ENCODE measurements at regions not wholly inside any gene's neighbourhood (a gene's known extent, or its start where the extent isn't known, plus 50 kb on each side); places are given as distances from the start of the nearest gene placed in this dataset.
A peak's percentile ranks its signal among the peaks of the same experiment; 100 is the strongest.

DNA sequence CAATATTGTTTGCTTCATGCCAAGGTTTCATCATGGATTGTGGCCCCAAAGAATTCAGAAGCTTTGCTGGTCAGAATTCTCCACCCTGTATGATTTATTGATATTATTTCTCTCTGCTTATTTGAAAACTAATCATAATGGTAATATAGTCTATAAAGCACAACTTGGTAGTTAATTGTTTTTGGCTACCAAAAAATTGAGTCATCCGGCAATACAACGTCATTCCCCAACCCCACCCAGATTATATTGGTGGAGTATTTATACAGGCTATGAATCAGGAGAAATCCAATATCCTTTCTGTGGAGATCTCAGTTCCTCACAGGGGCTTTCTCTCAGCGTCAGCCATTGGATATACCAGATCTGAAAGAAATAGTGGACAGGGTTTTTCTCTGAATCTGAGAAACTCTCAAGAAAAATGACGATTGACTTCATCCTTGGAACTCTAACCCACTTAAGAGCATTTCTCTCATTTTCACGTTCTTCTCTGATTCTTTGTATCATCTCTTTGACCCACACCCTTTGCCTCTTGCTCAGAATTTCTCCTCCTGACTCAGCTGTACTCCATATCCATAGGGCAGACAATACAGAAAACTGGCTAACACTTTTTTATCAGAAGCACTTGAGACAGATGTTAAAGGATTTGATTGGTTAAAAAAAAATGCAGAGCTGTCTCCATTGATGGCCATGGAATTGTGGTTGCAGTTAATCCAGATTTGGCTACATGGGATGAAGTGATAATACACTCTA is 1055.8 kb upstream of the CADM2 start:
- DNase-seq = no peak

DNA sequence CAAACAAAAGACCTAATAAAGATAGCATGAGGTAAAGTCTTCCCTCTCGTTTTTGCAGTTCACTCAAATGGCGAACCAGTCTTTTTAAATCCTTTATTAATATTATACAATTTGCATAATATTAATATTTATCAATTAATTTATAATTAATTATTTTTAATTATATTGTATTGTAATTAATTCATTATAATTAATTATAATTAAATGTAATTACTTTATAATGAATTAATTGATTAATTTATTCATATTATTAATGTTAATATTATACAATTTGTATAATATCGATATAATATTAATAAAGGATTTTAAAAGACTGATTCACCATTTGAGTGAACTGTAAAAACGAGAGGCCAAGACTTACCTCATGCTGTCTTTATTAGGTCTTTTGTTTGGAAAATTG is 1045.4 kb upstream of the CADM2 start:
- no peak for DNase-seq

- no peak for DNase-seq
Observed at GRCh38 chr3:83926291-83926690, 1032.5 kb upstream of the CADM2 start.

DNA sequence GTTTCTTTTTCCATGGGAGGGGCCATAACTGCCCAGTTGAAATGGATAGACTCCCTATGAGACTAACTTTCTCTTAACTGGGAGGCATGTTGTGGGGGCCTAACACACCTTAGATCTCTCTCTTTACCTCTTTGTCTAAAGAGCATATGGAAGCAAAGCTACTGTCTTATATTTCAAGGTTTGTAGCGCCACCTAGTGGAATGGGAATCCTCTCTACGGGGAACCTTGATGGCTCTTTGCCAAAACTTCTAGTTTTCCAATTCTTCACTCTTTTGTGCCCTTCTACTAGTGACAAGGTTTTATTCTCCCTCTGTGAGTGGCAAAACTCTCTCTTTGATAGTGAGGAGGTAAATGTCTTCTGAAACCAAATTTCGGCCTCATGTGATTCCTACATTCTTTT is 1030.4 kb upstream of the CADM2 start:
- DNase-seq = no peak

DNA sequence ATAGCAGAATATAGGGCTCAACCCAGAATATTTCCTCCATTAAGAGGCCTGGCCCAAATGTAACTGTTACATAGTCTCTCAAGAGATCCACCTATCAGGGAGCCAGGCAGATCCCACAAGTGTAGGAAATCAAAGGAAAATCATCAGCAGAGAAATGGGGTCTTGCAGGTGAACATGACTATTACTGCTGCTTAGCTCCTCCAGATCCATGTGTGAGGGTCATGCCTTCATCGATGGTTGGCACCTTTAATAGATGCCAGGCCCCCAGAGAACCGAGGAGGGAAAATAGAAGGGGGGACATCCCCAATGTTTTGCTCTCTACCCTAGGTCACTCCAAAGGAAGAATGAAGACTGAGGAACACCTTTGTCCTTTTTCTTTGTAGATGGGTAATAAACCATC is 1029.9 kb upstream of the CADM2 start:
- no peak for DNase-seq

DNA sequence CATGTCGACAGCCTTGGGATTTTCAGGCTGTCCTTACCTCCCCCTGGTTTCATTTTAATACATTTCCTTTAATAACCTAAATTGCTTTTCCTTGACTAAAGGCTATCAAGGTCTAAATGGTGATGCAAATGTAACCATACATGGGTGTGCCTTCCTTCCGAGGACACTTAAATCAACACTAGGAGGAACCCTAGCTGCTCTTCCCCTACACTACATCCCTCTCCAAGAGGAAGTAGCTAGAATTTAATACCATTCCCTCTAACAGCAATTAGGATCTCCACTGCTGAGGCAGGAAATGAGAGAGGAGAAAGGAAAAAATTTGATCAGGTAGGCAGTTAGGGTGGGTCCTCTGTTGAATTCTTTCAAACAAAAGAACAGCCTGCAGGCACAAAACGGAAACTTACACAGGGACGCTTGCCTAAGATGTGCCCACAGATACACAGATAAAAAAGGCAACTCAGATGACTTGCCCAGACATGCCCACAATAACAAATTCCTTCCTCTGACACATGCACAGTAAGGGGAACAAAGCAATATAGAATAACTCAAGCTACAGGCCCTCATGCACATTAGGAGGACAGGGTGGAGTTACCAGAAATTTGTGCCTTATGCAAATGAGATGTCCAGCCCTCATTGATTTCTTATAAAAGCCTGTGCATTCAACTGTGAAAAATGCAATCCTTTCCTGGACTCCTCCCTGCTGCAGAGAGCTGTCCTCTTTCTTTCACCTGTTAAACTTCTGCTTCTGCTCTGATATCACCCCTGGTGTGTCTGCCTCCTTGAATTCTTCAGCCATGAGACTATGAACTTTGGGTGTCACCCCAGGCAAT is 1024.4 kb upstream of the CADM2 start:
- peak; percentile 6 for DNase-seq

DNA sequence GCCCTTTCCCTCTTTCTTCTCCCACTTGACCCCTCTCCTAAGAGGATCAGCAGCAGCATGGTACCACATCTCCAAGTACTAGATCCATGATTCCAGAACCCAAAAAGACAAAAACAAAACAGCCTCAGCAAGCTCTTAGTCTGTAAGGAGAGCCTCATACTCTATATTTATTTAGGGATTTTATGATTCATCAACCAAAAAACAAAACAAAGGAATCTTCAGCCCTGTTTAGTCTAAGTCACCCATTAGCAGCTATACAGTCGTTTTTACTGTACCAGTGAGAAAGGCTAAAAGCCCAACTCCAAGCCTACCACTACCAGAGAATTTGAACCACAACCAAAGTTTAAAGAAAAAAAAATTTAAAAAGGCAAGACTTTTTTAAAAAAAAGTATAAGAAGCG is 1020.3 kb upstream of the CADM2 start:
- DNase-seq = no peak

GRCh38 chr3:83941990-83942745 is 1016.6 kb upstream of the CADM2 start:
- no peak for DNase-seq

DNA sequence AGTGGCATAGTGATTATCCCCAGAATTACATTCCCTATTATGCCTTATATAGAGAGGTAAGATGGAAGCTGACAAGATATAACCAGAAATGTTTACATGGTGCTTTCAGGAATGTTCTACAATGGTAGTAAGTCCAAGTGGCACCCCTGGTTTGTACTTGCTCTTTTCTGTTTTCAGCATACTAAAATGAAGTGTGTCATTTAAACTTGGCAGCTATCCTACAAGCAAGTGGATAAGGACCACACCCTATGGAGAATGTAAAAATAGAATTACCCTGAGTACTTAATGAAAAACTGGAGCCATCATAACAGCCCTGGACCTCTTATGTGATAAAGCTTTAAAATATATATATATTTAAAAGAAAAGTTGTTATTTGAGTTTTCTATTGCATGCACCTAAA is 1012.7 kb upstream of the CADM2 start:
- DNase-seq = peak; percentile 59

DNA sequence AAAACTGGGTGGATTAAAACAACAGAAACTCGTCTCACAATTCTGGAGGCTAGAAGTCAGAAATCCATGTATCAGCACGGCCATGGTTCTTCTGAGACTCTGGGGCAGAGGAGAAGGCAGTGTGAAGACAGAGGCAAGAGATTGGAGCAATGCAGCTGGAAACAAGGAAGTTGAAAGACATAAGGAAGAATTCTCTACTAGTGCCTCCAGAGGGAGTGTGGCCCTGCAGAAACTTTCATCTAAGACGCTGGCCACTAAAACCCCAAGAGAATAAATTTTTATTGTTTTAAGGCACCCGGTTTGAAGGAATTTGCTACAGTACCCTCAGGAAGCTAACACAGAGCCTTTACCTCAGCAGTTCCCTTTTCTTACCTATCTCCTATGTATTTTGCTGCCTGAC is 1012.2 kb upstream of the CADM2 start:
- DNase-seq = no peak

DNA sequence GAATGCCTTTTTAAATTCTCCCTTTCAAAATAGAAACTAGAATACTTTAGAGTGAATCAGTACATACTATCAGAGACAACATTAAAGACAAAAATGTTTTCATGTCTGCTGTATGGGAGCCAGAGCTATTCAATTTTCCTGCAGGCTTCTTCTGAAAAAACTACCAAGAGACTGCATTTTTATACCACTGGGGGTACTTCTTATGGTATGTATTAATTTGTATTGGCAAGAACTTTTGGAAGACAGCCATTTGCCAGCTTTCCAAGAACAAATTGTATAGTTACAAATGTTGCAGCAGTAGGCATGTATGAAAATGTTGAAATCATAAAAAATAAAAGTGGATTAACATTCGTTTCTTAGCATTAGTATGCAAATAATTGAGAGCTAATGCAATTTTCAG is 1010.0 kb upstream of the CADM2 start:
- no peak for DNase-seq

GRCh38 chr3:83953417-83954089 is 1005.2 kb upstream of the CADM2 start:
- DNase-seq = no peak

DNA sequence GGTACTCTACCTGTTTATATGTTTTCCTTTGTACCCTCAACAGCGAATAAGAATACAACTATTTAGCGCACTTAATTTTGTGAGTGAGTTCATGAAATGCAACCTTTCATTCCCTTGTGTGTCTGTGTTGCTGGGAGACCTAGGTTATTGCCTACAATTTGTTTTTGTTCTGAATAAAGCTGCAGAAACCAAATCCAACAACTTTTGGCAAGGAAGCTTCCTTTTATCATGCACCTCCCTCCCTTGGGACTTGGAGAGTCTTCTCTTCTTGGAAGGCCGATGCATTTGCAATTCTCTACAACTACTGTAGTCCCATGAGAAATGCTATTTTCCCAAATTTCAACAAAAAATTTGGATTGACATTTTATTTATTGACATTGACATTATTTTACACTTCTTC is 1002.4 kb upstream of the CADM2 start:
- no peak for DNase-seq

GRCh38 chr3:83968356-83968755 is 990.4 kb upstream of the CADM2 start:
- no peak for DNase-seq

GRCh38 chr3:83971666-83972065 is 987.1 kb upstream of the CADM2 start:
- DNase-seq = no peak

- no peak for DNase-seq
Observed at GRCh38 chr3:84008623-84009022, 950.2 kb upstream of the CADM2 start.

DNA sequence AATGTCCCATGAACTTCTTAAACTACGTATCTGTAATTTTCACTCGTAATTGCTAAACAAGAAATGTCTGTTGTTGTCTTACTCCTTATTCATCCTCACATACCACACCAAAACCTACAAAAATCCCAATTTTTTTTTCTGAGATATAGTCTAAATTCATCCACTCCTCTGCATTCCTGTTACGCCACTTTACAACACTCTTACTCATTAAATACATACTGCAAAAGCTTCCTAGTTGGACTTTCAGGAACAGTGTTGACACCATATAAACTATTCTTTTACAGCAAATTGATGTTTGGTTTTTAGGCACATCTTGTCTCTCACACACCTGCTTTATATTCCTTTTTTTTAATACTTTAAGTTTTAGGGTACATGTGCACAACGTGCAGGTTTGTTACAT is 934.9 kb upstream of the CADM2 start:
- DNase-seq = no peak

GRCh38 chr3:84039099-84039498 is 919.7 kb upstream of the CADM2 start:
- DNase-seq = no peak

GRCh38 chr3:84042399-84043106 is 916.2 kb upstream of the CADM2 start:
- DNase-seq = no peak

DNA sequence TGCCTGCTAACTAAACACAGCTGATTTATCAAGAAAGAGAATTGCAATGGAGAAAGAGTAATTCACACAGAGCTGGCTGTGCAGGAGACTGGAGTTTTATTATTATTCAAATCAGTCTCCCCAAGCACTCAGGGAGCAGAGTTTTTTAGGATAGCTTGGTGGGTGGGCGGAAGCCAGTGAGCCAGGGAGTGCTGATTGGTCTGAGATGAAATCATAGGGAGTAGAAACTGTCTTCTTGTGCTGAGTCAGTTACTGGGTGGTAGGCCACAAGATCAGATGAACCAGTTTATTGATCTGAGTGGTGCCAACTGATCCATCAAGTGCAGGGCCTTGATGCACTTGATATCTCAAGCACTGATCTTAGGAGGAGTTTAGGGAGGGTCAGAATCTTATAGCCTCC is 891.9 kb upstream of the CADM2 start:
- no peak for DNase-seq

DNA sequence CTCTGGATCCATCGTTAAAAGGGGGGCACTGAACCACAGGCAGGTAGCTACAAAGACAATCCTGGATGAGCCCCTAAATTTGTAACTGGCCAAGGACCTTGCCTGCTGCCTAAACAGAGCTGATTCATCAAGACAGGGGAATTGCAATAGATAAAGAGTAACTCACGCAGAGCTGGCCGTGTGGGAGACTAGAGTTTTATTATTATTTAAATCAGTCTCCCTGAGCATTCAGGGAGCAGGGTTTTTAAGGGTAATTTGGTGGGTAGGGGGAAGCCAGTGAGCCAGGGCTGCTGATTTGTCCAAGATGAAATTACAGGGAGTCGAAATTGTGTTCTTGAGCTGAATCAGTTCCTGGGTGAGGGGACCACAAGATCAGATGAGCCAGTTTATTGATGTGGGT is 885.1 kb upstream of the CADM2 start:
- DNase-seq = no peak

DNA sequence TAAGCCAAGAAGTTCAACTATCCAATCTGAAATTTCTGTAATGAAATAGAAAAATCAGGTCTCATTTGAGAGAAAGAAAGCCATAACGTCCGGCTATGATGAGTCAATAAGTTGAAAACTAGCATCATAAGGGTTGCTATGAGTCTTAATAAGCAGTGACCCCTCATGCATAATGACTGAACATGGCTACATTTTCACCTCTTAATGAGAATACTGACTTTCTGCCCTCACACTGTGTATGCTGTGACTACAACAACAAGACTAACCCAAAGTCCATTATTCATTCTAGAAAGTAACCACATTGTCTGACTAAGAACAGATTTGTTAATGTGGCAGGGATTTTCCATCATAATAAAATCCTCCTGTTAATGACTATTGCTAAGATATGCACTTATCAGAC is 884.0 kb upstream of the CADM2 start:
- no peak for DNase-seq

DNA sequence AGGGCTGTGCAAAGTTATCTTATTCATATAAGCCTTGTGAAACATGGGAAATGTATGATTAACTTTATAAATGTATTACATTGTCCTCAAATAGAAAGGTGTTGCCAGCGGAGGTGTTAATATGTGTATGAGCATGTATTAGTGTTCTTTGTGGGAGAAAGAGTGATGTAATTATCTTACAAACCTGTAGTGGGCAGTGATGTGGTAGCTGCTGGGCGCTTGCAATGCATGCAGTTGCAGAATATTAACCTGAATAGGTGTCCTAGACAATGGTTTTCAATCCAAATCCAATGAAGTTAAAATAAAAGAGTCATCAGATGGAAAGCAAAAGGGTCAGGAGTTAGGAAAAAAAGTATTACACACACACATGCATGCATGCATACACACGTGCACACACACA is 881.3 kb upstream of the CADM2 start:
- DNase-seq = no peak

Data from NCI-H1105 treated with DMSO at 0.1 percent for 48 hours (cell line).